ENCODE measurements at regions not wholly inside any gene's neighbourhood (a gene's known extent, or its start where the extent isn't known, plus 50 kb on each side); places are given as distances from the start of the nearest gene placed in this dataset.

DNA sequence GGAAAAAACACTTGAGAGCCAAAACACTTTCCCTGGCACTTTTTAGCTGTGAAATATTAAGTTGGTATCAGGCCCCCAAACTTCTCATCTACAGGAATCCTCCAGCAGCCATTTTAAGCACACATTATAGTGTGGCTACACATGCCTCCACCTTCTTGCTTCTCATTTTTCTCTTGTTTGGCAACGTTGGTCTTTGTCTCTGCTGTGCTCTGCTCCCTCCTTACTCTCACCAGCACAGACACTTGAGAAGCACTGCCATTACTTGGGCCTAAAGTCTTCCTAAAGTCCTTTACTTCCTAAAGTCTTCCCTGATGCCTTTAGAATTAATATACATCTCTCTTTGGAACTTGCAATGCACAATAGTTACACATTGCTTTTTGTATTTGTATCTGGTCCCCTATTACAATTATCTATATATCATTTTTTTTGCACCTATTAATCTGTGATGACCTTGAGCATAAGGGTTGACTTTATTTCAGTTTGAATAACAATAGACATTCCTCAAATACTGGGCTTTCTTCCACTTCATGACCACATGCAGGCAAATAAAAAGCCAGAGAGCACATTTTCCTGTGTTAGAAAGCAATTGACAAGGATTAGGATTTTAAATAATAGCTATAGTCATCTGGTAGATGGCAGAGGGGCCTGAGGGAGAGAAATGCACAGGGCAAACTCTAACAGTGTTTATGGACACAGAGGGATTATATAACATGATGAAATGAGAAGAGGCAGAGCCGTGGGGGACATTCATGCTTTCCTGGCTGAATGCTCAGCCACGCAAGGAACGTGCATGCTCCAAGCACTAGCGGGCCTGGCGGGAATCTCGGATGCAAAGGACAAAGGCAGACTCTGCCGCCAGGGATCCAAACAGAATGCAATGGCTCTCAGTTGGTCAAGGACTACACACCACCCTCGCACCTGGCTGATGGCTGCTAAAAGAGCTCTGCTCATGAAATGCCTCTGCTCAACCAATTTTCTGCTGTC, 99.3 kb downstream of the CDC14C start:
- Histone ChIP-seq H2AK5ac (ENCODE audit: low read depth, low read length) (no peak overlapping the region), H3K9me1 (ENCODE audit: insufficient read depth, low read length) (no peaks in the 10 kb centered on the region), H3K79me1 (ENCODE audit: low read depth in 1 of 2, low read length in 2 of 2) (no peaks in the 10 kb centered on the region), H2BK5ac (ENCODE audit: low read depth, low read length, poor library complexity, severe bottlenecking) (no peak overlapping the region), H3K9me3 (ENCODE audit: control insufficient read depth, insufficient read depth, low read length) (peaks cover 3% of the 10 kb centered on the region; the same call in 1 of the 2 replicates), H2AK9ac (replicated peaks; ENCODE audit: low read depth, low read length, poor library complexity) (no peak overlapping the region), H4K8ac (ENCODE audit: low read depth in 2 of 2, low read length in 2 of 2) (no peak overlapping the region), H3K9ac (ENCODE audit: low read depth, low read length) (no peak overlapping the region), H3K4ac (ENCODE audit: low read depth, low read length) (no peak overlapping the region), H3K36me3 (ENCODE audit: control insufficient read depth, insufficient read depth, low read length) (no peaks in the 10 kb centered on the region), H3K56ac (ENCODE audit: extremely low read depth, insufficient read depth, low read length) (no peak overlapping the region), H2AFZ (replicated peaks; ENCODE audit: low read length, poor library complexity) (no peak overlapping the region), H2BK20ac (ENCODE audit: low read depth, low read length) (no peak overlapping the region), H3K4me3 (ENCODE audit: insufficient read depth, low read depth, low read length) (no peak overlapping the region), H3K18ac (ENCODE audit: low read depth, low read length) (no peak overlapping the region), H2BK15ac (ENCODE audit: low read depth, low read length) (no peak overlapping the region), H3K4me2 (ENCODE audit: low read depth, low read length) (no peak overlapping the region), H4K5ac (ENCODE audit: low read depth, low read length) (no peak overlapping the region), H3K4me1 (ENCODE audit: control insufficient read depth, insufficient read depth, low read length) (no peaks in the 10 kb centered on the region), H4K20me1 (ENCODE audit: insufficient read depth, low read length) (no peaks in the 10 kb centered on the region), H2BK120ac (ENCODE audit: low read depth, low read length) (no peak overlapping the region), H3K23ac (ENCODE audit: low read depth, low read length) (no peak overlapping the region), H4K91ac (ENCODE audit: insufficient read depth, low read depth, low read length) (no peak overlapping the region), H3K27me3 (ENCODE audit: control insufficient read depth, insufficient read depth, low read length) (no peaks in the 10 kb centered on the region), H3K14ac (replicated peaks; ENCODE audit: low read depth, low read length) (no peak overlapping the region), H3K27ac (ENCODE audit: insufficient read depth, low read length) (no peak overlapping the region)
- ChIA-PET CTCF (no interaction called here), POLR2A (ENCODE audit: unreplicated experiment) (no interaction called here)
- intact Hi-C loops (cut with micrococcal nuclease) = no loop called here
- ATAC-seq (ENCODE audit: low read depth) (no peak), DNase-seq (no peak)
- dilution Hi-C loops (cut with HindIII; ENCODE audit: low sequenced_read_pairs, unreplicated experiment) = no loop called here
- no peak for TF ChIP-seq BHLHE40 (IDR thresholded peaks at IDR 0.05; ENCODE audit: low read depth, low read length)
- TF ChIP-seq ELK1 (IDR thresholded peaks at IDR 0.05; ENCODE audit: borderline replicate concordance, low read depth, low read length) = no peak
- TF ChIP-seq MAFK (IDR thresholded peaks at IDR 0.05; ENCODE audit: low read depth, low read length) = no peak
- TF ChIP-seq MAZ (IDR thresholded peaks at IDR 0.05; ENCODE audit: borderline replicate concordance, low read depth, low read length) = no peak
- TF ChIP-seq NFE2L2 (IDR thresholded peaks at IDR 0.05; ENCODE audit: low read depth, low read length) = no peak
- TF ChIP-seq RFX5 (IDR thresholded peaks at IDR 0.05; ENCODE audit: low read depth, low read length) = no peak
- TF ChIP-seq SMC3 (IDR thresholded peaks at IDR 0.05; ENCODE audit: low read depth, low read length) = no peak
- TF ChIP-seq, protein P1, sequence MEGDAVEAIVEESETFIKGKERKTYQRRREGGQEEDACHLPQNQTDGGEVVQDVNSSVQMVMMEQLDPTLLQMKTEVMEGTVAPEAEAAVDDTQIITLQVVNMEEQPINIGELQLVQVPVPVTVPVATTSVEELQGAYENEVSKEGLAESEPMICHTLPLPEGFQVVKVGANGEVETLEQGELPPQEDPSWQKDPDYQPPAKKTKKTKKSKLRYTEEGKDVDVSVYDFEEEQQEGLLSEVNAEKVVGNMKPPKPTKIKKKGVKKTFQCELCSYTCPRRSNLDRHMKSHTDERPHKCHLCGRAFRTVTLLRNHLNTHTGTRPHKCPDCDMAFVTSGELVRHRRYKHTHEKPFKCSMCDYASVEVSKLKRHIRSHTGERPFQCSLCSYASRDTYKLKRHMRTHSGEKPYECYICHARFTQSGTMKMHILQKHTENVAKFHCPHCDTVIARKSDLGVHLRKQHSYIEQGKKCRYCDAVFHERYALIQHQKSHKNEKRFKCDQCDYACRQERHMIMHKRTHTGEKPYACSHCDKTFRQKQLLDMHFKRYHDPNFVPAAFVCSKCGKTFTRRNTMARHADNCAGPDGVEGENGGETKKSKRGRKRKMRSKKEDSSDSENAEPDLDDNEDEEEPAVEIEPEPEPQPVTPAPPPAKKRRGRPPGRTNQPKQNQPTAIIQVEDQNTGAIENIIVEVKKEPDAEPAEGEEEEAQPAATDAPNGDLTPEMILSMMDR (conservative IDR thresholded peaks at IDR 0.05; ENCODE audit: low read depth, low read length) = no peak
- no peak for TF ChIP-seq POLR2A (IDR thresholded peaks at IDR 0.05; ENCODE audit: low read depth, low read length)
- TF ChIP-seq RCOR1 (IDR thresholded peaks at IDR 0.05; ENCODE audit: insufficient replicate concordance, low read length) = no peak
- TF ChIP-seq MXI1 (IDR thresholded peaks at IDR 0.05; ENCODE audit: borderline replicate concordance, low read depth, low read length) = no peak
- no peak for TF ChIP-seq CEBPB (IDR thresholded peaks at IDR 0.05; ENCODE audit: low read depth, low read length)
- TF ChIP-seq, protein P2, sequence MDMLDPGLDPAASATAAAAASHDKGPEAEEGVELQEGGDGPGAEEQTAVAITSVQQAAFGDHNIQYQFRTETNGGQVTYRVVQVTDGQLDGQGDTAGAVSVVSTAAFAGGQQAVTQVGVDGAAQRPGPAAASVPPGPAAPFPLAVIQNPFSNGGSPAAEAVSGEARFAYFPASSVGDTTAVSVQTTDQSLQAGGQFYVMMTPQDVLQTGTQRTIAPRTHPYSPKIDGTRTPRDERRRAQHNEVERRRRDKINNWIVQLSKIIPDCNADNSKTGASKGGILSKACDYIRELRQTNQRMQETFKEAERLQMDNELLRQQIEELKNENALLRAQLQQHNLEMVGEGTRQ (IDR thresholded peaks at IDR 0.05; ENCODE audit: low read depth, low read length) = no peak
- no peak for TF ChIP-seq RAD21 (IDR thresholded peaks at IDR 0.05; ENCODE audit: low read length)
- in situ Hi-C loops (cut with MboI; ENCODE audit: low sequenced_read_pairs) = no loop called here
- WGBS, 2 experiments (ENCODE audit: extremely low coverage in 2 of 2, insufficient read length in 1 of 2) = 41% methylated on average over 6 of the region's 9 CpGs; no CpG with 5 or more reads in 1 of the 2 experiments
- BruUV-seq (replicated peaks) = no TSS peak

Data from IMR-90 (cell line).